ENCODE measurements at regions not wholly inside any gene's neighbourhood (a gene's known extent, or its start where the extent isn't known, plus 50 kb on each side); places are given as distances from the start of the nearest gene placed in this dataset.

DNA sequence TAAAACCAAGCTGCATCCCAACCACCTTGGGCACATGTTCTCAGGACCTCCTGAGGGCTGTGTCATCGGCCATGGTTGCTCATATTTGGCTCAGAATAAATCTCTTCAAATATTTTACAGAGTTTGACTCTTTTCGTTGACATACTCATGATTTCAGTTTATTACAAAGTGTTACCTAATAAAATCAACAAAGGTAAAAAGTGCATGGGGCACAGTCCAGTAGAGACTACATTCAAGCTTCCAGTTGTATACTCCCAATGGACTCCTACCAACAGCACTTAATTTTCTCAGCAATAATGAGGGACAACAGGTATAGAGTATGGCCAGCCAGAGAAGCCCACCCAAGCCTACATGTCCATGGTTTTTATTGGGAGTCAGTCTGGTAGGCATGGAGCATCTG lies 347.9 kb upstream of the FAT3 start:
- H3K36me3 ChIP-seq: no peaks in the 10 kb centered on the region
- no peak overlapping the region for H3K4me3 ChIP-seq
- intact Hi-C loops (cut with DNase I; ENCODE audit: low total_unique reads): no loop called here
- no peak for DNase-seq
- H3K27ac ChIP-seq: no peak overlapping the region
- TF ChIP-seq POLR2A (IDR thresholded peaks at IDR 0.05): no peak
- TF ChIP-seq, protein P1, sequence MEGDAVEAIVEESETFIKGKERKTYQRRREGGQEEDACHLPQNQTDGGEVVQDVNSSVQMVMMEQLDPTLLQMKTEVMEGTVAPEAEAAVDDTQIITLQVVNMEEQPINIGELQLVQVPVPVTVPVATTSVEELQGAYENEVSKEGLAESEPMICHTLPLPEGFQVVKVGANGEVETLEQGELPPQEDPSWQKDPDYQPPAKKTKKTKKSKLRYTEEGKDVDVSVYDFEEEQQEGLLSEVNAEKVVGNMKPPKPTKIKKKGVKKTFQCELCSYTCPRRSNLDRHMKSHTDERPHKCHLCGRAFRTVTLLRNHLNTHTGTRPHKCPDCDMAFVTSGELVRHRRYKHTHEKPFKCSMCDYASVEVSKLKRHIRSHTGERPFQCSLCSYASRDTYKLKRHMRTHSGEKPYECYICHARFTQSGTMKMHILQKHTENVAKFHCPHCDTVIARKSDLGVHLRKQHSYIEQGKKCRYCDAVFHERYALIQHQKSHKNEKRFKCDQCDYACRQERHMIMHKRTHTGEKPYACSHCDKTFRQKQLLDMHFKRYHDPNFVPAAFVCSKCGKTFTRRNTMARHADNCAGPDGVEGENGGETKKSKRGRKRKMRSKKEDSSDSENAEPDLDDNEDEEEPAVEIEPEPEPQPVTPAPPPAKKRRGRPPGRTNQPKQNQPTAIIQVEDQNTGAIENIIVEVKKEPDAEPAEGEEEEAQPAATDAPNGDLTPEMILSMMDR (IDR thresholded peaks at IDR 0.05): no peak
- H3K4me1 ChIP-seq: no peaks in the 10 kb centered on the region
- H3K27me3 ChIP-seq: no peaks in the 10 kb centered on the region
- no peaks in the 10 kb centered on the region for H3K9me3 ChIP-seq

- H3K27me3 ChIP-seq: no peaks in the 10 kb centered on the region
- no peaks in the 10 kb centered on the region for H3K9me3 ChIP-seq
- no peaks in the 10 kb centered on the region for H3K36me3 ChIP-seq
- H3K27ac ChIP-seq: no peak overlapping the region
- intact Hi-C loops (cut with DNase I; ENCODE audit: low total_unique reads): no loop called here
- no peaks in the 10 kb centered on the region for H3K4me1 ChIP-seq
- TF ChIP-seq, protein P1 (IDR thresholded peaks at IDR 0.05): no peak
- TF ChIP-seq POLR2A (IDR thresholded peaks at IDR 0.05): no peak
- no peak overlapping the region for H3K4me3 ChIP-seq
- DNase-seq: no peak
Observed at GRCh38 chr11:91872243-91872642, 352.4 kb upstream of the FAT3 start.

- no peaks in the 10 kb centered on the region for H3K36me3 ChIP-seq
- H3K9me3 ChIP-seq: no peaks in the 10 kb centered on the region
- H3K4me1 ChIP-seq: no peaks in the 10 kb centered on the region
- no peaks in the 10 kb centered on the region for H3K27me3 ChIP-seq
- TF ChIP-seq POLR2A (IDR thresholded peaks at IDR 0.05): no peak
- TF ChIP-seq, protein P1 (IDR thresholded peaks at IDR 0.05): no peak
- no peak overlapping the region for H3K4me3 ChIP-seq
- H3K27ac ChIP-seq: no peak overlapping the region
- intact Hi-C loops (cut with DNase I; ENCODE audit: low total_unique reads): no loop called here
- no peak for DNase-seq
Observed at GRCh38 chr11:91871791-91872190, 352.8 kb upstream of the FAT3 start.

DNA sequence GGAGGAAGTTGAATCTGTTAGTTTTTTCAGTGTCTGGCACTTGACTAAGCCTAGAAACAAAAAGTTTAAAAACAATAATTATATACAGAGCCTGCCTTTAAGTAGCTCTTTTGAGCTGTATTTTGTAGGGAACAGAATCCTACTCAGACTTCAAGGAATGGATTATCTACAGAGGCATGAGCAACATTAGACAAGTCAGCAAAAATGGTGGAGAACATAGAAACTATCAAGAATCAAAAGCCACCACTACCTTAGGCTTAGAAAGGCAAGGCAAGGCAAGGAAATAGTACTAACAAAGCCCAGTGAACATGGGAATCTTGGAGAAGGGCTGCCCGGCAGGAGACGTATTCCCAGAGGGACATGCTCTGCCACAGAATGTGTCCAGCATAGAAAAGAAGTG lies 353.6 kb upstream of the FAT3 start:
- DNase-seq: no peak
- Histone ChIP-seq H3K27ac (no peak overlapping the region), H3K4me3 (no peak overlapping the region), H3K36me3 (no peaks in the 10 kb centered on the region), H3K4me1 (no peaks in the 10 kb centered on the region), H3K27me3 (no peaks in the 10 kb centered on the region), H3K9me3 (no peaks in the 10 kb centered on the region)
- TF ChIP-seq, protein P1 (IDR thresholded peaks at IDR 0.05): no peak
- no peak for TF ChIP-seq POLR2A (IDR thresholded peaks at IDR 0.05)
- intact Hi-C loops (cut with DNase I; ENCODE audit: low total_unique reads): no loop called here

GRCh38 chr11:91869686-91870085 lies 354.9 kb upstream of the FAT3 start:
- TF ChIP-seq, protein P1 (IDR thresholded peaks at IDR 0.05): no peak
- TF ChIP-seq POLR2A (IDR thresholded peaks at IDR 0.05): no peak
- no peak for DNase-seq
- H3K4me1 ChIP-seq: no peaks in the 10 kb centered on the region
- H3K36me3 ChIP-seq: no peaks in the 10 kb centered on the region
- intact Hi-C loops (cut with DNase I; ENCODE audit: low total_unique reads): no loop called here
- H3K4me3 ChIP-seq: no peak overlapping the region
- no peaks in the 10 kb centered on the region for H3K9me3 ChIP-seq
- no peak overlapping the region for H3K27ac ChIP-seq
- H3K27me3 ChIP-seq: no peaks in the 10 kb centered on the region
